ENCODE measurements at regions not wholly inside any gene's neighbourhood (a gene's known extent, or its start where the extent isn't known, plus 50 kb on each side); places are given as distances from the start of the nearest gene placed in this dataset.

DNA sequence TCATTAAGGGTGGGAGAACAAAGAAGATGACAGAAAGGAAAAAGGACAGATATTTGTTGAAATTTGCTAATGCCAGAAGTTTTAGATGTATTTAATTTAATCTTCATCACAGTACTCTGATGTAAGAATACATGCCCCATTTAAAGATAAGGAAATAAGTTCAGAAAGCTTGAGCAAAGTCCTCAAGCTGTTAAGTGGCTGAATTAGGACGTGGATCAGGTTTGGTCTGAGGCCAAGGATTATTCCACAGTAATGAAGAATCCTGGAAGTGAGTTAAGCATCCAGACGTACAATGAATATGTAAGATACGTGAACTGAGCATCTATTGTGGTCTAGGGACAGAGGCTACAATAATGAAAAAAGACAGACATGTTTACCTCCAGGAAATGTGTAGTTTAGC lies 671.3 kb downstream of the PRELID2 start:
- no peak for DNase-seq

DNA sequence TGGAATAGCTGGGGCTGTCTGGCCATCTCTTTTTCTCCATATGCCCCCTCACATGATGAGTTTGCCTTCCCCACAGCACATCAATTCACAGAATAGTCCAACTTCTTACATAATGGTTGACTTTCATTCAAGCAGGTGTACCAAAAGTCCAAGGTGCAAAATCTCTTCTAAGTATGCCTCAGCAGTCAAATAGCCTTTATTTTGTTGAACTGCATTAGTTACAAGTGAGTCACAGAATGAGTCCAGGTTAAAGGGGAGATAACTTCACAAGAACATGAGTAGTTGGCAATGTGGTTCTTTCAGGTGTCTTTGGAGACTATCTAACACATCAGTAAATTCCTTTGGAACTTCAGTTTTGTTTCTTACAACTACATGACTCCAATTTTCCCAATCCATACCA lies 672.5 kb downstream of the PRELID2 start:
- DNase-seq = no peak

- DNase-seq = no peak
Measured at GRCh38 chr5:145161391-145161790, 673.8 kb downstream of the PRELID2 start.

DNA sequence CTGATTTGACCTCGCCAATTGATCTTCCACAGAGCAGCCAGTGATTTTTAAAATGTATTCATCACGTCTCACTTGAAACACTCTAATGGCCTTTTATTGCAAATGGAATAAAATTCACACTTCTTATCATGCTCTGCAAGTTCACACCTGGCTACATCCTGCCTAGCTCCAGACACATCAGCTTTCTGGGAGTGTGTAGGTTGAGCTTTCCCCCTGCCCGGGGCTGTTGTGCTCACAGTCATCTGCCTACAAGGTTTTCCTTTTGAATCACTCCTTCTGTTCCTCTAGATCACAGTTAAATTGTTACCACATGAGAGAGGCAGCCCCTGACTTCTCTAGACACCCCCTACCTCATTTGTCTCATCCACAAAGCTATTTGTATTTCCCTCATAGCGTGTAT lies 674.5 kb downstream of the PRELID2 start:
- no peak for DNase-seq

- DNase-seq = no peak
Measured at GRCh38 chr5:145158730-145159129, 676.4 kb downstream of the PRELID2 start.

GRCh38 chr5:145157841-145158240 lies 677.3 kb downstream of the PRELID2 start:
- DNase-seq = no peak

DNA sequence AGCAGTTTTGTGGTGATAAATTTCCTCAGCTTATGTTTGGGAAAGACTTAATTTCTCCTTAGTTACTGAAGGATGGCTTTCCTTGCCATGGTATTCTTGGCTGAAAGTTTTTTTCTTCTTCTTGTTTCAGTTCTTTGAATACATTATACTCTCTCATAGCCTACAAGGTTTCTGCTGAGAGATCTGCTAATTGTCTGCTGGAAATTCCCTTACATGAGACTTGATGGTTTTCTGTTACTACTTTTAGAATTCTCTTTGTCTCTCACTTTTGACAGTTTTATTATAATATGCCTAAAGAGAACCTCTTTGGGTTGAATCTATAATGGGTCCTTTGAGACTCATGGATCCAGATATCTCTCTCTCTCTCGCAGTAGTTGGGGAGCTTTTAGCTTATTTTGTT lies 693.6 kb downstream of the PRELID2 start:
- DNase-seq = no peak

DNA sequence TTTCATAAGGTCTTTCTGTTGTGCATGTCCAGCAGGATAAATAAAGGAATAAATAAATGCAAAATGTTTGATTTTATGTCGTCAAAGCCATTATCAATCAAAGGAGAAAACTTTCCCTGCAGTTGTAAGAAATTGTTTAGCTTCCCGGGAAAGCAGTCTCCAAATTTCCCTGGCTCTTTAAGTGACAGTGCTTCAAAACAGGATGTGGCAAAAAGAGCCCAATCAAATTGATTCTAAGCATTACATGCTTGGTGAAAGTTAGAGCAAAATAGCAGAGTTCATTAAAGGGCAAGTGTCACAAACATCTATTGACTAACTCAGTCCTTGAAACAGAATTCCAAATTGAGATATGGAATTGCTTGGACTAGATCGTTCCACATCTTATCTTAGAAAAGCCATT lies 704.1 kb downstream of the PRELID2 start:
- no peak for DNase-seq

GRCh38 chr5:145129797-145130196 lies 705.3 kb downstream of the PRELID2 start:
- no peak for DNase-seq

GRCh38 chr5:145124806-145125205 lies 710.3 kb downstream of the PRELID2 start:
- no peak for DNase-seq

DNA sequence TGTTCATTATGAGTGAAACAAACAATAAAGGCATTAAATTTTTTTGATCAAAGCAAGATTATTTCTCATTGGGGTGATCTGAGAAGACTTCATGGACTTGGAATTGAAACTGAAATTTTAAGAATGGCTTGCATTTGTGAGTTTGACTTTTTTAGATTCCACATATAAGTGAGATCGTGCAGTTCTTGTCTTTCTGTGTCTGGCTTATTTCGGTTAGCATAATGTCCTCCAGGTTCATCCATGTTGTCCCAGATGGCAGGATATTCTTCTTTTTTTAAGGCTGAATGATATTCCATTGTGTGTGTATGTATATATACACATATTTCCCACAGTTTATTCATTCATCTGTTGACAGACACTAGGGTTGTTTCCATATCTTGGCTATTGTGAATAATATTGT lies 716.5 kb downstream of the PRELID2 start:
- no peak for DNase-seq

DNA sequence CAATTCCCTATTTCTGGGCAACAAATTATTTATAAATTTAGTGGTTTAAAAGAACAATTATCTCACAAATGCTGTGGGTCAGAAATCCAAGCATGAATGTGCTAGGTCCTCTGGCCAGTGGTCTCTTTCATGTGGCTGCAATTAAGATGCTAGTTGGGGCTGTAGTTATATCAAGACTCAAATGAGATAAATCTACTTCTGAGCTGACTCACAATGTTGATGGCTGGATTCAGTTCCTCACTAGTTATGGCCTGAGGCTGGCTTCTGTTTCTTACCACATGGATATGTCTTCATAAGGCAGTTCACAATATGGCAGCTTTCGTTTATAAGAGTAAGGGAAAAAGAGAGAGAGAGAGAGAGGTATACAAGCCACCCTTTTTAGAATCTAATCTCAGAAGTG lies 717.0 kb downstream of the PRELID2 start:
- no peak for DNase-seq

GRCh38 chr5:145117285-145117684 lies 717.9 kb downstream of the PRELID2 start:
- no peak for DNase-seq

DNA sequence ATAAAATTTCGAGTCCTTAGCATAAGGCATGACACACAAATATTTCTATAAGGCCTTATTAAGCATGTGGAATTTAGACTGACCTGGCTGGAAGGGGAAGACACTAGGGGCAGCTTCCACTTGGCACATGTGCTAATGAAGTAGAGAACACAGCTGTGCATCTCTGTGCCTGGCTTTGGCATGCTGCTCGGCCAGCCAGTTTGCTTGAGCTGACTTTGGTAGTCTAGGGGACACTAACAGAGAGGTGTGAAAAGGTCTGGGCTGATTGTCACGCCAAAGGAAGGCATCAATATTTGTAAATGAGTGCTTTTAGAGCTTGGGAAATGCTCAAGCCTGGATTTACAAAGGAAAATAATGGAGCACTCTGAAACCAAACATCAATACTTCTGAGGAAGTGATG lies 723.7 kb downstream of the PRELID2 start:
- DNase-seq = no peak

DNA sequence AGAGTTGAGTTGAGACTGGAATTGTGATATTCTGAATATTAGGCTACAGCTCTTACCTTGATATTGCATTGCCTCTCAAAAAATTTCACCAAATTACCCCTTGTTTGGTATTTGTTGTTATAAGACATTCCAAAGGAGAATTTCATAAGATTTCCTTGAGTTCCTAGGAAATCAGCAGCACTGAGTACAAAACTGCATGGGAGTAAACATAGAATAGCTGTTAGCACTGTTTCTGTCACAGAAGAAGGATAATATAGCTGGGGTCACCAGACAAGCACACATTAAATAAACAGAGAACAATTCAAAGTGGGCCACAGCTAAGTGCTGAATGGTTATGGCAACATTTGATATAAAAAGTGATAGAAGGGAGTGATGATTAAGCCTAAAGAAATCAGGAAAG lies 724.3 kb downstream of the PRELID2 start:
- DNase-seq = no peak

DNA sequence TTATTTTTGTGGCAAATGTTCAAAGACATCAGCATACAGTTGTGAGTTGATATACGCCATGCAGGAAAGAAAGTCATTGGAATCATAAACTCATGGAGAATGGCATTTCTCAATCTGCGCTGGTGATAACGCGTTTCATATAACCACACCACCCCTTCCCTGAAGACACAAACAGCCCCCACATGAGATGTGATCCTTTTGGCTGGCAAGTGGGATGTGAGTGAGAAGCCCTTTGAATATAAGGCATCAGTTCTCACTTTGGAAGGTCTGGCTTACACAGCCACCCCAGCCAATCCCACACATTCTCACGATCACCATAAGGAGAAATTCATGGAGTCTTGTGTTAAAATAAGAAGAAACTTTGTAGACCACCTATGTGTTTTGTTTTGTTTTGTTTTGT lies 725.0 kb downstream of the PRELID2 start:
- no peak for DNase-seq

- DNase-seq = no peak
Measured at GRCh38 chr5:145105384-145105783, 729.8 kb downstream of the PRELID2 start.

DNA sequence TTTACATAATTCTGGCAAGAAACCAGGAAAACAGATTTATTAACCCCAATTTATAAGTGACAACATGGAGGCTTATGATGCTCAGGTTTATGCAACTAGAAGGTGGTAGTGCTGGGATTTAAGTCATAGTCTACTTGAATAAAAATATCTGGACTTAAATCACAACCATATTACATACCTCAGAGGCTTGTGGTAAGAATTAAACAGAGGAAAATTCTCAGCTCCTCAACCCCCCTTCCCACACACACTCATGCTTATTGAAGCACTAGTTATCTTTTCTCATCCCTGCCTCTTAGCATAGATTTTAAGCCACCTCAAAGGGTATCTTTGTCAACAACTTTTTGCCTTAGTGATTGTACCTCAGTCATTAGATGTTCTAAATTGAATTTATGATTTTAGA lies 731.0 kb downstream of the PRELID2 start:
- no peak for DNase-seq

DNA sequence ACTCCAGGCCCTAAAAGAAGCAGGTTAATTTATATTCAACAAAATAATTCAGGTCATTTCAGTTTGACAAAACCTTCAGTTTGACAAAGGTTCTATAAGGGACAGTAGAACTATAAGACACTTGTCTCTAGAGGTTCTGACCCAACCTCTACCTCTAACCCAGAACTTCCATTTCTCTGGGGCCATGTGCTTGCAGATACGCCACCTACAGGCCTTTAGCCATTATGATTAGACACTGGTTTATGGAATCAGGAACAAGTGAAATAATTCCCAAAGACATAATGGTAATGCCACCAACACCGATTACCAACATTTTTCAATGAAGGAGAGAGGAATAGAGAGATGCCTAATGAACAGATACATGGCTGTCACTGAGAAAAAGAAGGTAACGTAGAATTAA lies 733.9 kb downstream of the PRELID2 start:
- DNase-seq = no peak

DNA sequence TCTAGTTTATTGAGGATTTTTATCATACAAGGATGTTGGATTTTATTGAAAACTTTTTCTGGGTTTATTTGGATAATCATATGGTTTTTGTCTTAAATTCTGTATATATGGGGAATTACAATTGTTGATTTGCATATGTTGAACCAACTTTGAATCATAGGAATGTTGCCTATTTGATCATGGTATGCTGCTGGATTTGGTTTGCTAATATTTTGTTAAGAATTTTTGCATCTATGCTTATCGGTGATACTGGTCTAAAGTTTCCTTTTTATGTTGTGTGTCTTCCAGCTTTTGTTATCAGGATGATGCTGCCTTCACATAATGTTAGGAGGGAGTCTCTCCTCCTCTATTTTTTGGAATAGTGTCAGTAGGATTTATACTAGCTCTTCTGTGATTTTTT lies 745.0 kb downstream of the PRELID2 start:
- DNase-seq = no peak

DNA sequence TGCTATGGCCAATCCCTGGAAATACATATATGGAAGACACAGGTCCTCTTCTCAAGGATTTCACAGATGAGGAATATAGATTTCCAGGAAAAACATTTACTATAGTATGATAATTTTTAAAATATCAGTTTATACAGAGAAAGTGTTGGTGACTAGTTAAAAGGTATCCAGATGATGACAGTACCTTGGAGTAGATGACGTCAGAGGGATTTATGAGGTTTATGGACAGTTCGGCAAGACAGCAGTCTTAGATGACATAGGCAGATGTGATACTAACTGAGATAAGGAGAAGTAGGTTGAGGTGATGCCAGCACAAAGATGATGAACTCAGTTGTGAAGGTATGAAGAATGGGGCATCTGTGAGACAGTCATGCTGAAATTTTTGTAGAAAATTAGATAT lies 750.3 kb downstream of the PRELID2 start:
- DNase-seq = no peak

GRCh38 chr5:145077028-145077427 lies 758.1 kb downstream of the PRELID2 start:
- no peak for DNase-seq

- no peak for DNase-seq
Measured at GRCh38 chr5:145076040-145076439, 759.1 kb downstream of the PRELID2 start.

DNA sequence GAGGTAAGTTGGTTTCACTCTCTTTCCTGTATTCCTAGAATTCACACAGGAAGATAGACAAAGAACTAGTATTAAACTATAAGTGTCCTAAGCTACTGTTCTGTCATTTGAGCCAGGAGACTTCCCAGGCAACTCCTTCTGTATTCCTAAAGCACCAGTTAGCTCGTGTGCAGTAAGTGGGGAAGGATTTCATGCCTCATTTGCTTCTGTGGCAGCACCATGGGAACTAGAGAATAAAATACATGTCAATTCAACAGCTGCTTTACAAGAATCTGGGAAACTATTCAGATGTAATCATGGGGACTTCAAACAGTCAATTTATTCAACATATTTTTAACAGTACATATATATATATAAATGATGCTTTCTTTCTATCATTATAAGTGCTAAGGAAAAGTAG lies 762.3 kb downstream of the PRELID2 start:
- no peak for DNase-seq

GRCh38 chr5:145068721-145069120 lies 766.4 kb downstream of the PRELID2 start:
- no peak for DNase-seq
